ENCODE measurements at regions not wholly inside any gene's neighbourhood (a gene's known extent, or its start where the extent isn't known, plus 50 kb on each side); places are given as distances from the start of the nearest gene placed in this dataset.

GRCh38 chr10:29720149-29720548 lies 85.4 kb upstream of the SVIL start:
- H3K4me1 ChIP-seq: peaks cover 3% of the 10 kb centered on the region
- DNase-seq (no peak), ATAC-seq (no peak)
- no peak for TF ChIP-seq POLR2A (IDR thresholded peaks at IDR 0.05)
- no peak for TF ChIP-seq CTCF (IDR thresholded peaks at IDR 0.05)
- intact Hi-C loops (cut with DNase I): no loop called here
- H3K27ac ChIP-seq: no peak overlapping the region
- H3K36me3 ChIP-seq (replicated peaks in 1 of 2; ENCODE audit: insufficient read depth in 1 of 2, low read depth in 2 of 2): no peaks in the 10 kb centered on the region
- H3K27me3 ChIP-seq: no peaks in the 10 kb centered on the region
- H3K4me3 ChIP-seq: no peak overlapping the region
- peaks cover 0 to 3% (median 0%) of the 10 kb centered on the region in 3 donors for H3K9me3 ChIP-seq

GRCh38 chr10:29719281-29719675 lies 84.5 kb upstream of the SVIL start:
- H3K4me1 ChIP-seq: no peaks in the 10 kb centered on the region
- no peak for ATAC-seq
- no peak overlapping the region for H3K4me3 ChIP-seq

GRCh38 chr10:29715296-29715695 lies 80.5 kb upstream of the SVIL start:
- Histone ChIP-seq H3K4me1 (no peaks in the 10 kb centered on the region), H3K27me3 (no peaks in the 10 kb centered on the region), H3K27ac (no peak overlapping the region), H3K36me3 (replicated peaks in 1 of 2; ENCODE audit: insufficient read depth in 1 of 2, low read depth in 2 of 2) (no peaks in the 10 kb centered on the region), H3K4me3 (no peak overlapping the region), H3K9me3 (peaks cover 0 to 3% (median 0%) of the 10 kb centered on the region in 3 donors)
- DNase-seq: no peak
- ATAC-seq: no peak
- intact Hi-C loops (cut with DNase I): no loop called here
- TF ChIP-seq POLR2A (IDR thresholded peaks at IDR 0.05): no peak
- no peak for TF ChIP-seq CTCF (IDR thresholded peaks at IDR 0.05)
- WGBS, 2 donors: 94% methylated on average over 2 of the region's 2 CpGs

More at GRCh38 chr10:29719281-29719675, 84.5 kb upstream of the SVIL start:
- TF ChIP-seq CTCF (IDR thresholded peaks at IDR 0.05) (no peak), POLR2A (IDR thresholded peaks at IDR 0.05) (no peak)
- intact Hi-C loops (cut with DNase I): no loop called here
- H3K36me3 ChIP-seq (replicated peaks in 1 of 2; ENCODE audit: insufficient read depth in 1 of 2, low read depth in 2 of 2): no peaks in the 10 kb centered on the region
- 57 to 72% methylated on average over 4 of the region's 4 CpGs for WGBS, 2 donors
- no peak overlapping the region for H3K27ac ChIP-seq
- no peak for DNase-seq
- H3K27me3 ChIP-seq: no peaks in the 10 kb centered on the region
- peaks cover 0 to 3% (median 0%) of the 10 kb centered on the region in 3 donors for H3K9me3 ChIP-seq

- ATAC-seq (no peak), DNase-seq (no peak)
- Histone ChIP-seq H3K36me3 (replicated peaks in 1 of 2; ENCODE audit: insufficient read depth in 1 of 2, low read depth in 2 of 2) (no peaks in the 10 kb centered on the region), H3K4me1 (no peaks in the 10 kb centered on the region), H3K27ac (no peak overlapping the region), H3K27me3 (no peaks in the 10 kb centered on the region), H3K9me3 (no peaks in the 10 kb centered on the region), H3K4me3 (no peak overlapping the region)
- WGBS, 2 donors: 94 to 95% methylated on average over 9 of the region's 9 CpGs
- intact Hi-C loops (cut with DNase I): no loop called here
- TF ChIP-seq CTCF (IDR thresholded peaks at IDR 0.05) (no peak), POLR2A (IDR thresholded peaks at IDR 0.05) (no peak)
Observed at GRCh38 chr10:29714096-29714874, 79.5 kb upstream of the SVIL start.

GRCh38 chr10:29713450-29713849 lies 78.7 kb upstream of the SVIL start:
- H3K9me3 ChIP-seq: no peaks in the 10 kb centered on the region
- DNase-seq (no peak), ATAC-seq (no peak)
- H3K36me3 ChIP-seq (replicated peaks in 1 of 2; ENCODE audit: insufficient read depth in 1 of 2, low read depth in 2 of 2): no peaks in the 10 kb centered on the region
- WGBS, 2 donors: 86 to 94% methylated on average over 2 of the region's 2 CpGs
- intact Hi-C loops (cut with DNase I): no loop called here
- H3K4me3 ChIP-seq: no peak overlapping the region
- no peak overlapping the region for H3K27ac ChIP-seq
- TF ChIP-seq POLR2A (IDR thresholded peaks at IDR 0.05) (no peak), CTCF (IDR thresholded peaks at IDR 0.05) (no peak)
- no peaks in the 10 kb centered on the region for H3K4me1 ChIP-seq
- H3K27me3 ChIP-seq: no peaks in the 10 kb centered on the region
